ENCODE measurements at regions not wholly inside any gene's neighbourhood (a gene's known extent, or its start where the extent isn't known, plus 50 kb on each side); places are given as distances from the start of the nearest gene placed in this dataset.
"Not testable (repeated sequence)": the region's sequence is repeated elsewhere in the genome, so short reads cannot be mapped to it uniquely, and the experiment has no call there.

DNA sequence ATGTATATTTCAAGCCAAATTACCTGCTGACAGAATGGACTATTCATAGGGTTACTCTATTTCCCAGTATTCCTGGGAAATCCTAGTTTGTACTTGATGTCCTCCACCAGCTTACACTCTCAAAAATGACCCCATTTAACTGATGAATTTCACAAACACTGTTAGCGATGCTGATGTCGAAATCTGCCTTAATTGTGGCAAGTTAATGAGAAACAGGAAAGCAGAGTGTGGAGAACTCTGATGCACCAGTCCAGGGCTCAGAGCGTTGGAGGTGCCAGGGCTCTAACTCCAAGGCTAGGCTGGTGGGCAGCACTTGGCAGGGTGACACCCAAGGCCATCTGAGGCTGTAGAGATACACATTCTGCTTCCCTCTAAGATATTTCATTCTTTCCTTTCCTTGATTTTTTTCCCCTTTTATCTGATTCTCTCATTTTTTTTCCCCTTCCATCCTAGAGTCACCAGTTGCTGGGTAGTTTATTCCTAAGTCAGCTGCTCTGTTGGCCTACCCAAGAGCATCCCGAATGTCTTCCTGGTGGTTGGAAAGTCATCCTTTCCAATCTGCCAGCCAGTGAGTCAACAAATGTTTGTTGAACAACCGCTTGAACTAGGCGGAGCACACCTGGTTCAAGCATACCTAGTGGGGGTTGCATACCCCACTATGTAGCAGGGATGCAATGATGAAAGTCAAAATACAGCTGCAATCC, 525.0 kb upstream of the NRP1 start:
- TF ChIP-seq EZH2 (IDR thresholded peaks at IDR 0.05; ENCODE audit: borderline replicate concordance, low read depth, low read length, poor library complexity, severe bottlenecking) = no peak
- TF ChIP-seq, protein P1, sequence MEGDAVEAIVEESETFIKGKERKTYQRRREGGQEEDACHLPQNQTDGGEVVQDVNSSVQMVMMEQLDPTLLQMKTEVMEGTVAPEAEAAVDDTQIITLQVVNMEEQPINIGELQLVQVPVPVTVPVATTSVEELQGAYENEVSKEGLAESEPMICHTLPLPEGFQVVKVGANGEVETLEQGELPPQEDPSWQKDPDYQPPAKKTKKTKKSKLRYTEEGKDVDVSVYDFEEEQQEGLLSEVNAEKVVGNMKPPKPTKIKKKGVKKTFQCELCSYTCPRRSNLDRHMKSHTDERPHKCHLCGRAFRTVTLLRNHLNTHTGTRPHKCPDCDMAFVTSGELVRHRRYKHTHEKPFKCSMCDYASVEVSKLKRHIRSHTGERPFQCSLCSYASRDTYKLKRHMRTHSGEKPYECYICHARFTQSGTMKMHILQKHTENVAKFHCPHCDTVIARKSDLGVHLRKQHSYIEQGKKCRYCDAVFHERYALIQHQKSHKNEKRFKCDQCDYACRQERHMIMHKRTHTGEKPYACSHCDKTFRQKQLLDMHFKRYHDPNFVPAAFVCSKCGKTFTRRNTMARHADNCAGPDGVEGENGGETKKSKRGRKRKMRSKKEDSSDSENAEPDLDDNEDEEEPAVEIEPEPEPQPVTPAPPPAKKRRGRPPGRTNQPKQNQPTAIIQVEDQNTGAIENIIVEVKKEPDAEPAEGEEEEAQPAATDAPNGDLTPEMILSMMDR (conservative IDR thresholded peaks at IDR 0.05; ENCODE audit: low read depth, low read length) = no peak
- Histone ChIP-seq H3K4me1 (ENCODE audit: insufficient read depth, low read length, poor library complexity, severe bottlenecking) (no peaks in the 10 kb centered on the region), H3K4me3 (ENCODE audit: low read depth, low read length, poor library complexity, severe bottlenecking) (no peak overlapping the region), H3K27ac (ENCODE audit: low read depth, low read length, poor library complexity, severe bottlenecking) (no peak overlapping the region), H3K27me3 (replicated peaks; ENCODE audit: insufficient read depth, low read depth, low read length, poor library complexity) (no peaks in the 10 kb centered on the region), H3K9me3 (ENCODE audit: low read depth, low read length, poor library complexity, severe bottlenecking) (no peaks in the 10 kb centered on the region), H3K36me3 (ENCODE audit: insufficient read depth, low read length, poor library complexity, severe bottlenecking) (no peaks in the 10 kb centered on the region)
- no TSS peak for BruUV-seq (replicated peaks)
- POLR2A ChIA-PET (ENCODE audit: low non-redundant PET) = no interaction called here
- CTCF ChIA-PET = no interaction called here
- DNase-seq (ENCODE audit: low spot score) = no peak
- intact Hi-C loops (cut with micrococcal nuclease; ENCODE audit: unreplicated experiment) = no loop called here

DNA sequence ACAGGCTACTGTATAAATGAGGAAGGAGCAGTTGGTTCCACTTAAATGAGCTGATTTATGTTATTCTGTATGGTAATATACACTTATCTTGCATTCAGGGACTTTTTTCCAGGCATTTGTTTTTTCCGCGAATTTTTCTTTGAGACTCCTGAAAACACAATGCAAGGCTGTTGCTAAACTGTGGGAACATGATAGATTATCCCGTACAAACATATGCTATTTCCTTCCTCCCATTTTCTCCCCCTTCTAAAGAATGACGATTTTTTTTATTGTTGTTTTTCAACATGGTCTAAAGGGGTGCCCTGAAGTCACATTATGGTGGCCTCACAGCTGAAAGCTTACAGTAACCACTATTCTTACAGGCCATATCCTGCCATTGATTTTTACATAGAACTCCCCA, 523.9 kb upstream of the NRP1 start:
- POLR2A ChIA-PET (ENCODE audit: low non-redundant PET) = no interaction called here
- Histone ChIP-seq H3K36me3 (ENCODE audit: insufficient read depth, low read length, poor library complexity, severe bottlenecking) (no peaks in the 10 kb centered on the region), H3K9me3 (ENCODE audit: low read depth, low read length, poor library complexity, severe bottlenecking) (peaks cover 3% of the 10 kb centered on the region), H3K4me1 (ENCODE audit: insufficient read depth, low read length, poor library complexity, severe bottlenecking) (no peaks in the 10 kb centered on the region), H3K27ac (ENCODE audit: low read depth, low read length, poor library complexity, severe bottlenecking) (no peak overlapping the region), H3K4me3 (ENCODE audit: low read depth, low read length, poor library complexity, severe bottlenecking) (no peak overlapping the region), H3K27me3 (replicated peaks; ENCODE audit: insufficient read depth, low read depth, low read length, poor library complexity) (no peaks in the 10 kb centered on the region)
- intact Hi-C loops (cut with micrococcal nuclease; ENCODE audit: unreplicated experiment) = no loop called here
- no peak for DNase-seq (ENCODE audit: low spot score)
- BruUV-seq (replicated peaks) = no TSS peak
- TF ChIP-seq, protein P1 (conservative IDR thresholded peaks at IDR 0.05; ENCODE audit: low read depth, low read length) = no peak
- no peak for TF ChIP-seq EZH2 (IDR thresholded peaks at IDR 0.05; ENCODE audit: borderline replicate concordance, low read depth, low read length, poor library complexity, severe bottlenecking)
- CTCF ChIA-PET = no interaction called here

DNA sequence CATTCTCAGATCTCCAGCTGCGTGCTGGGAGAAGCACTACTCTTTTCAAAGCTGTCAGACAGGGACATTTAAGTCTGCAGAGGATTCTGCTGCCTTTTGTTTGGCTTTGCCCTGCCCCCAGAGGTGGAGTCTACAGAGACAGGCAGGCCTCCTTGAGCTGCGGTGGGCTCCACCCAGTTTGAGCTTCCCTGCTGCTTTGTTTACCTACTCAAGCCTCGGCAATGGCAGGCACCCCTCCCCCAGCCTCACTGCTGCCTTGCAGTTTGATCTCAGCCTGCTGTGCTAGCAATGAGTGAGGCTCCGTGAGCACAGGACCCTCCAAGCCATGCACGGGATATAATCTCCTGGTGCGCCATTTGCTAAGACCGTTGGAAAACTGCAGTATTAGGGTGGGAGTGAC, 518.8 kb upstream of the NRP1 start:
- BruUV-seq (replicated peaks); H3K9me3 ChIP-seq (ENCODE audit: low read depth, low read length, poor library complexity, severe bottlenecking); H3K27ac ChIP-seq (ENCODE audit: low read depth, low read length, poor library complexity, severe bottlenecking); H3K4me3 ChIP-seq (ENCODE audit: low read depth, low read length, poor library complexity, severe bottlenecking); H3K27me3 ChIP-seq (replicated peaks; ENCODE audit: insufficient read depth, low read depth, low read length, poor library complexity); H3K36me3 ChIP-seq (ENCODE audit: insufficient read depth, low read length, poor library complexity, severe bottlenecking); POLR2A ChIA-PET (ENCODE audit: low non-redundant PET); CTCF ChIA-PET; DNase-seq (ENCODE audit: low spot score); intact Hi-C loops (cut with micrococcal nuclease; ENCODE audit: unreplicated experiment); H3K4me1 ChIP-seq (ENCODE audit: insufficient read depth, low read length, poor library complexity, severe bottlenecking): not testable (repeated sequence)

DNA sequence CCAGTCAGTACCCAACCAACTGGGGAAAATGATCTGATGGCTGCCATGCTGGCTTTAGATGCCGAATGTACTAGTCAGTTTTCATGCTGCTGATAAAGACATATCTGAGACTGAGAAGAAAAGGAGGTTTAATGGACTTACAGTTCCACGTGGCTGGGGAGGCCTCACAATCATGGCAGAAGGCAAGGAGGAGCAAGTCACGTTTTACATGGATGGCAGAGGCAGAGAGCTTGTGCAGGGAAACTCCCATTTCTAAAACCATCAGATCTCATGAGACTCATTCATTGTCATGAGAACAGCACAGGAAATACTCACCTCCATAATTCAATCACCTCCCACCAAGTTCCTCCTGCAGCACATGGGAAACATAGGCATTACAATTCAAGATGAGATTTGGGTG, 508.9 kb upstream of the NRP1 start:
- no TSS peak for BruUV-seq (replicated peaks)
- H3K4me3 ChIP-seq (ENCODE audit: low read depth, low read length, poor library complexity, severe bottlenecking) = no peak overlapping the region
- TF ChIP-seq EZH2 (IDR thresholded peaks at IDR 0.05; ENCODE audit: borderline replicate concordance, low read depth, low read length, poor library complexity, severe bottlenecking) = no peak
- TF ChIP-seq, protein P1 (conservative IDR thresholded peaks at IDR 0.05; ENCODE audit: low read depth, low read length) = no peak
- ChIA-PET CTCF (no interaction called here), POLR2A (ENCODE audit: low non-redundant PET) (no interaction called here)
- no peaks in the 10 kb centered on the region for H3K27me3 ChIP-seq (replicated peaks; ENCODE audit: insufficient read depth, low read depth, low read length, poor library complexity)
- H3K4me1 ChIP-seq (ENCODE audit: insufficient read depth, low read length, poor library complexity, severe bottlenecking) = no peaks in the 10 kb centered on the region
- DNase-seq (ENCODE audit: low spot score) = no peak
- H3K9me3 ChIP-seq (ENCODE audit: low read depth, low read length, poor library complexity, severe bottlenecking) = no peaks in the 10 kb centered on the region
- H3K27ac ChIP-seq (ENCODE audit: low read depth, low read length, poor library complexity, severe bottlenecking) = no peak overlapping the region
- no peaks in the 10 kb centered on the region for H3K36me3 ChIP-seq (ENCODE audit: insufficient read depth, low read length, poor library complexity, severe bottlenecking)
- intact Hi-C loops (cut with micrococcal nuclease; ENCODE audit: unreplicated experiment) = no loop called here
